ENCODE measurements at regions not wholly inside any gene's neighbourhood (a gene's known extent, or its start where the extent isn't known, plus 50 kb on each side); places are given as distances from the start of the nearest gene placed in this dataset.

DNA sequence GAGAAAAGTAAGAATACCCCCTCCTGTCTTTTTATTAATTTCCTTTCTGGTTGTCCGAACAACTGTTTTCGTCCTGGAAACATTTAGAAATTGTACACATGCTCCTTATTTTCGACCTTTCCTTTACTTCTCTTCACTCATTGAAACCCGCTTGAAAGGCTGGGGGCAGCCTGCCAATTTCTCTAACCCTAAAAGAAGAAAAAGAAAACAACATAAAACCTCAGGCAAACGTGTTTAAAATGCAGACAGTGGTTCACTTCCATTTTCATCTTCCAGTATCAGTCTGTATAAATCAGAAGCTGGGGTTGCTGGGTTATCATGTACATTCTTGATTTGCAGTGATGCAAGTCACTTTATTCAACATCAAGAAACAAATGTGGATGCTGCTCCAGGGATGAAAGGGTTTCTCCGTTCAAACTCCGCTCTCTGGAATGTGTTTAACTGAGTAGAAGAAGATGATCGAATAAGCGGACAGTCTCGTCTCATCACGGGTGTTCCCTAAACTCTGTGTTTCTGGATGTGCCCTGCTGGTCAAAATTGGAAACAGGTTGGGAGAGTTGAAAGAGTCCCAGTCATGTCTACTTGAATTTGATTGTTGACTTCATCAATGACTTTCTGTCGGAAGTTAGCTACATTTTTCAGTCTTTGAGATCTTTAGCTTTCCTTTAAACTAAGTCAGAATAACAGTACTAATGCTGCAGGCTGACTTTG lies 1042.2 kb downstream of the BCL11B start:
- TF ChIP-seq, protein P1, sequence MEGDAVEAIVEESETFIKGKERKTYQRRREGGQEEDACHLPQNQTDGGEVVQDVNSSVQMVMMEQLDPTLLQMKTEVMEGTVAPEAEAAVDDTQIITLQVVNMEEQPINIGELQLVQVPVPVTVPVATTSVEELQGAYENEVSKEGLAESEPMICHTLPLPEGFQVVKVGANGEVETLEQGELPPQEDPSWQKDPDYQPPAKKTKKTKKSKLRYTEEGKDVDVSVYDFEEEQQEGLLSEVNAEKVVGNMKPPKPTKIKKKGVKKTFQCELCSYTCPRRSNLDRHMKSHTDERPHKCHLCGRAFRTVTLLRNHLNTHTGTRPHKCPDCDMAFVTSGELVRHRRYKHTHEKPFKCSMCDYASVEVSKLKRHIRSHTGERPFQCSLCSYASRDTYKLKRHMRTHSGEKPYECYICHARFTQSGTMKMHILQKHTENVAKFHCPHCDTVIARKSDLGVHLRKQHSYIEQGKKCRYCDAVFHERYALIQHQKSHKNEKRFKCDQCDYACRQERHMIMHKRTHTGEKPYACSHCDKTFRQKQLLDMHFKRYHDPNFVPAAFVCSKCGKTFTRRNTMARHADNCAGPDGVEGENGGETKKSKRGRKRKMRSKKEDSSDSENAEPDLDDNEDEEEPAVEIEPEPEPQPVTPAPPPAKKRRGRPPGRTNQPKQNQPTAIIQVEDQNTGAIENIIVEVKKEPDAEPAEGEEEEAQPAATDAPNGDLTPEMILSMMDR (conservative IDR thresholded peaks at IDR 0.05): no peak
- no peak overlapping the region for H3K27ac ChIP-seq

DNA sequence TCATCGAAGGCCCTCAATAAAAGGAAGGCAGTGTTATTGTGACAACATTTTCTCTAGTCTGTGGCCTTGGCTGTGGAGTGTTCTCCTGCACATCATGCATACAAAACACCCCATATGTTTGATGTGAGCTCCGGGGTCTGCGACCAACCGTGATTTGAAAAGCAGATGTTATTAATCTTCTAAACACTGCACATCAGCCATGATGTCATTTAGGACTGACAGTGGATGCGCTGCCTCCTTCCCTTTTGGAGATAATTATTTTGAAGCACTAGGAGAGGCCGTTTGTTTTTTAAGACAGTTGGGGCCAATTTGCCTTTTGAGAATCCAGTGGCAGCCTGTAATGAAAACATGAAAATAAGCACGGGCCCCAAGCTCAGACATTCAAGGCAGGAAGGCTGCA lies 1041.6 kb downstream of the BCL11B start:
- H3K27ac ChIP-seq: no peak overlapping the region
- TF ChIP-seq, protein P1 (conservative IDR thresholded peaks at IDR 0.05): no peak

DNA sequence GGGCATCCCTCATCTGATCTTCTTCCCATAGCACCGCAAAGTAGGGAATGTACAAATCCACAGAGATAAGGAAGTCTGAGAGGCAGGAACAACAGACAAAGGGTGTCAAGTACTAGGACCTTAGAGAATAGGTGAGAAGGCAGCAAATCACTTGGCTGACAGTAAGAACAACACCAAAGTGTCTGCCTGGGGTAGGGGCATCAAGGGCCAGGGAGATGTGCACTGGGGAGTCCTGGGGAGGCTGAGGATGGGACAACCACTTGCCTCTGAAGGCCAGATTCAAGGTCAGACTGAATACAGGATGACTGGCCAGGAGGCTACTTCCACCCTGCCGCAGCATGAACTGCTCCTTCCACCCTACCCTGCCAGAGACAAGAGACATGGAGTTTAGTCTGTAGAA lies 1040.8 kb downstream of the BCL11B start:
- TF ChIP-seq, protein P1 (conservative IDR thresholded peaks at IDR 0.05): no peak
- H3K27ac ChIP-seq: no peak overlapping the region

DNA sequence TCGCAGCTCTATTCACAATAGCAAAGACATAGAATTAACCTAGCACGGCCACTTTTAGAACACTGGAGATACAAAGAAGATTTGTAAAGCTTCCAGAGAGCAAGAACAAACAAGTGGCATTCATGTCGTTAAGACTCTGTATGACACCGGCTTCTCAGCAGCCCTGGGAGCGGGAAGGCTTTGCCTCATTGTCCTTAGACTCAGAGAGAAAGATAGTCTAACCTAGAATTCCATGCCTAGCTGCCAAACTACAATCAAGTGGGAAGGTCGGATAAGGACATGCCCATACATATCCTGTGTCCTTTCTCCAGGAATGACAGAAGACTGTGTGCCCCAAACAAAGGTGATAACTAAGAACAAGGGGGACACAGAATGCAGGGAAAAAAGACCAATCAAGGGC lies 1038.3 kb downstream of the BCL11B start:
- TF ChIP-seq, protein P1 (conservative IDR thresholded peaks at IDR 0.05): no peak
- H3K27ac ChIP-seq: no peak overlapping the region

DNA sequence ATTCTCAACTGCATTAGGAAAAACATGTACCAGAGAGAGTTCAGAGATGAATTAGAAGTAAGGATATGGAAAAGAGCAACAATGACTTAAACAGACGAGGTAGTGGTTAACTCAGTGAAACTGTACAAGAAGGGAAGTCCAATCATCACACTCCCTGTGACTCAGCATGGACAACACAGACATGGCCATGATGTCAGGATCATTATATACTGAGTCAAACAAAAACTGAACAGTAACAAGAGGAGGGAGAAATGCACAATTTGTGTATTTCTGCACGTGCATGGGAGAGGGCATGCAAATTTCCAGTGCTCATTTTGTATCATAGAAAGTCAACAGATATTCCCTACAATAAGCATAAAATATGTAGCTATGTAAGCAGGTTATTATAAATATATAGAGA lies 1037.8 kb downstream of the BCL11B start:
- no peak overlapping the region for H3K27ac ChIP-seq
- TF ChIP-seq, protein P1 (conservative IDR thresholded peaks at IDR 0.05): no peak

DNA sequence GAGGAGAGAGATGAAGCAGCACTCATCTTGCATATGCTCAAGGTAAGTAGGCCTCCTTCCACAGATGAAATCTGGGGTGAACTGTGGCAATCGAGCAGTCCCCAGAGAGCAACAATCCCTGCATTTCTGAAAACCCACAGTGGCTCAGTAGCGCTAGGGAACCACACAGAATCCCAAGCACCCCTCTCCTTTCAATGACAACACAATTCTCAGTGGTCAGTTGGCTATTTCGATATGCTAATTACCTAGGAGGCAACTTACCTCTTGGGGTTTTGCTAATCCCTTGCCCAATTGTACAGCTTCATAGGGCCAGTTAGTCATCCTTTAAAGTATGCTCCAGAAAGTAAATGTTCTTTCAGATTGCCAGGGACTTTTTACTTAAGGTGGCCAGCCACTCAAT lies 1035.7 kb downstream of the BCL11B start:
- TF ChIP-seq, protein P1 (conservative IDR thresholded peaks at IDR 0.05): no peak

DNA sequence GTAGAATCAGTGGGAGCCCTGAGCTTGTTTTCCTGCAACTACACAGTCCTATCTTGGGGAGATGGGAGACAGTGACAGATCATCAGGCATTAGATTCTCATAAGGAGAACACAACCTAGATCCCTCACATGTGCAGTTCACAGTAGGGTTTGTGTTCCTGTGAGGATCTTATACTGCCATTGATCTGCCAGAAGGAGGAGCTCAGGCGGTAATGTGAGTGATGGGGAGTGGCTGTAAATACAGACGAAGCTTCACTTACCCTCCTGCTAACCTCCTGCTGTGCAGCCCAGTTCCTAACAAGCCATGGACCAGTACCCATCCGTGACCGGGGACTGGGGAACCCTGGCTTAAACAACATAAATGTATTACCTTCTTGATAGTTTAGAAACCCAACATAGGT lies 1034.1 kb downstream of the BCL11B start:
- TF ChIP-seq, protein P1 (conservative IDR thresholded peaks at IDR 0.05): no peak
- H3K27ac ChIP-seq: no peak overlapping the region

More for the DNA sequence above, 1035.7 kb downstream of the BCL11B start:
- no peak overlapping the region for H3K27ac ChIP-seq
